ENCODE measurements at regions not wholly inside any gene's neighbourhood (a gene's known extent, or its start where the extent isn't known, plus 50 kb on each side); places are given as distances from the start of the nearest gene placed in this dataset.

DNA sequence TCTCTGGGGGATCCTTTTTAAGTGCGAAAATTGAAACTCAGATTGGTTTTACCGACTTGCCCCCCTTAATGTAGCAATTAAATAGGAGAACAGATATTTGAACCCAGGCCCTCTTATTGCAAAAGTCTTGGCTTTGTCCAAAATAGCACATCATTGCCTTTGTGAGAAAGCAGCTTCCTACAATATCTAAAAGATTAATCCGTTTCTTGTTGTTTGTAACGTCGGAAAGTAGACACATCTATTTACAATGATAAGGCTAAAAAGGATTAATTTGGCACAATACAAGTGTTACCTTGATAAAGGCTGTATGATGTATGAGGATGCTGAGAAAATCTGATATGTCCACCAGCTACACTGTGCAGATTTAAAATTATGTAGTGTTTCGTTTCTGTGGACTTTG, 108.7 kb upstream of the SLC10A2 start:
- TF ChIP-seq, protein P1, sequence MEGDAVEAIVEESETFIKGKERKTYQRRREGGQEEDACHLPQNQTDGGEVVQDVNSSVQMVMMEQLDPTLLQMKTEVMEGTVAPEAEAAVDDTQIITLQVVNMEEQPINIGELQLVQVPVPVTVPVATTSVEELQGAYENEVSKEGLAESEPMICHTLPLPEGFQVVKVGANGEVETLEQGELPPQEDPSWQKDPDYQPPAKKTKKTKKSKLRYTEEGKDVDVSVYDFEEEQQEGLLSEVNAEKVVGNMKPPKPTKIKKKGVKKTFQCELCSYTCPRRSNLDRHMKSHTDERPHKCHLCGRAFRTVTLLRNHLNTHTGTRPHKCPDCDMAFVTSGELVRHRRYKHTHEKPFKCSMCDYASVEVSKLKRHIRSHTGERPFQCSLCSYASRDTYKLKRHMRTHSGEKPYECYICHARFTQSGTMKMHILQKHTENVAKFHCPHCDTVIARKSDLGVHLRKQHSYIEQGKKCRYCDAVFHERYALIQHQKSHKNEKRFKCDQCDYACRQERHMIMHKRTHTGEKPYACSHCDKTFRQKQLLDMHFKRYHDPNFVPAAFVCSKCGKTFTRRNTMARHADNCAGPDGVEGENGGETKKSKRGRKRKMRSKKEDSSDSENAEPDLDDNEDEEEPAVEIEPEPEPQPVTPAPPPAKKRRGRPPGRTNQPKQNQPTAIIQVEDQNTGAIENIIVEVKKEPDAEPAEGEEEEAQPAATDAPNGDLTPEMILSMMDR (IDR thresholded peaks at IDR 0.05) = no peak
- no peak for TF ChIP-seq POLR2A (IDR thresholded peaks at IDR 0.05)
